ENCODE measurements at regions not wholly inside any gene's neighbourhood (a gene's known extent, or its start where the extent isn't known, plus 50 kb on each side); places are given as distances from the start of the nearest gene placed in this dataset.

- TF ChIP-seq ZNF565 (CRISPR knock-in tag; conservative IDR thresholded peaks at IDR 0.05; ENCODE audit: low read depth): no peak
- TF ChIP-seq ZNF8 (CRISPR knock-in tag; IDR thresholded peaks at IDR 0.05): no peak
- TF ChIP-seq, protein P1, sequence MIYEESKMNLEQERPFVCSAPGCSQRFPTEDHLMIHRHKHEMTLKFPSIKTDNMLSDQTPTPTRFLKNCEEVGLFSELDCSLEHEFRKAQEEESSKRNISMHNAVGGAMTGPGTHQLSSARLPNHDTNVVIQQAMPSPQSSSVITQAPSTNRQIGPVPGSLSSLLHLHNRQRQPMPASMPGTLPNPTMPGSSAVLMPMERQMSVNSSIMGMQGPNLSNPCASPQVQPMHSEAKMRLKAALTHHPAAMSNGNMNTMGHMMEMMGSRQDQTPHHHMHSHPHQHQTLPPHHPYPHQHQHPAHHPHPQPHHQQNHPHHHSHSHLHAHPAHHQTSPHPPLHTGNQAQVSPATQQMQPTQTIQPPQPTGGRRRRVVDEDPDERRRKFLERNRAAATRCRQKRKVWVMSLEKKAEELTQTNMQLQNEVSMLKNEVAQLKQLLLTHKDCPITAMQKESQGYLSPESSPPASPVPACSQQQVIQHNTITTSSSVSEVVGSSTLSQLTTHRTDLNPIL (CRISPR knock-in tag; IDR thresholded peaks at IDR 0.05; ENCODE audit: low read depth): no peak
- TF ChIP-seq TCF4 (CRISPR knock-in tag; IDR thresholded peaks at IDR 0.05; ENCODE audit: borderline replicate concordance): no peak
- no peak for TF ChIP-seq CSDC2 (CRISPR knock-in tag; IDR thresholded peaks at IDR 0.05)
- TF ChIP-seq ZFP3 (CRISPR knock-in tag; IDR thresholded peaks at IDR 0.05): no peak
These were observed 263.8 kb upstream of the LCORL start (continued) for GRCh38 chr4:18285357-18285756.

GRCh38 chr4:18278244-18278643, 256.7 kb upstream of the LCORL start:
- TF ChIP-seq, protein P1 (CRISPR knock-in tag; IDR thresholded peaks at IDR 0.05; ENCODE audit: low read depth): no peak
- TF ChIP-seq ISL1 (CRISPR knock-in tag; IDR thresholded peaks at IDR 0.05): no peak
- TF ChIP-seq CSDC2 (CRISPR knock-in tag; IDR thresholded peaks at IDR 0.05): no peak
- no peak for TF ChIP-seq TOX (CRISPR knock-in tag; IDR thresholded peaks at IDR 0.05; ENCODE audit: borderline replicate concordance)
- TF ChIP-seq, protein P2, sequence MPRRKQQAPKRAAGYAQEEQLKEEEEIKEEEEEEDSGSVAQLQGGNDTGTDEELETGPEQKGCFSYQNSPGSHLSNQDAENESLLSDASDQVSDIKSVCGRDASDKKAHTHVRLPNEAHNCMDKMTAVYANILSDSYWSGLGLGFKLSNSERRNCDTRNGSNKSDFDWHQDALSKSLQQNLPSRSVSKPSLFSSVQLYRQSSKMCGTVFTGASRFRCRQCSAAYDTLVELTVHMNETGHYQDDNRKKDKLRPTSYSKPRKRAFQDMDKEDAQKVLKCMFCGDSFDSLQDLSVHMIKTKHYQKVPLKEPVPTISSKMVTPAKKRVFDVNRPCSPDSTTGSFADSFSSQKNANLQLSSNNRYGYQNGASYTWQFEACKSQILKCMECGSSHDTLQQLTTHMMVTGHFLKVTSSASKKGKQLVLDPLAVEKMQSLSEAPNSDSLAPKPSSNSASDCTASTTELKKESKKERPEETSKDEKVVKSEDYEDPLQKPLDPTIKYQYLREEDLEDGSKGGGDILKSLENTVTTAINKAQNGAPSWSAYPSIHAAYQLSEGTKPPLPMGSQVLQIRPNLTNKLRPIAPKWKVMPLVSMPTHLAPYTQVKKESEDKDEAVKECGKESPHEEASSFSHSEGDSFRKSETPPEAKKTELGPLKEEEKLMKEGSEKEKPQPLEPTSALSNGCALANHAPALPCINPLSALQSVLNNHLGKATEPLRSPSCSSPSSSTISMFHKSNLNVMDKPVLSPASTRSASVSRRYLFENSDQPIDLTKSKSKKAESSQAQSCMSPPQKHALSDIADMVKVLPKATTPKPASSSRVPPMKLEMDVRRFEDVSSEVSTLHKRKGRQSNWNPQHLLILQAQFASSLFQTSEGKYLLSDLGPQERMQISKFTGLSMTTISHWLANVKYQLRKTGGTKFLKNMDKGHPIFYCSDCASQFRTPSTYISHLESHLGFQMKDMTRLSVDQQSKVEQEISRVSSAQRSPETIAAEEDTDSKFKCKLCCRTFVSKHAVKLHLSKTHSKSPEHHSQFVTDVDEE (CRISPR knock-in tag; IDR thresholded peaks at IDR 0.05): no peak
- TF ChIP-seq RARB (CRISPR knock-in tag; IDR thresholded peaks at IDR 0.05): no peak
- no peak for TF ChIP-seq POU6F1 (CRISPR knock-in tag; IDR thresholded peaks at IDR 0.05; ENCODE audit: borderline replicate concordance, low read depth)
- TF ChIP-seq SNAI2 (CRISPR knock-in tag; IDR thresholded peaks at IDR 0.05): no peak
- TF ChIP-seq ZNF70 (CRISPR knock-in tag; IDR thresholded peaks at IDR 0.05): no peak
- TF ChIP-seq ESRRG (CRISPR knock-in tag; IDR thresholded peaks at IDR 0.05): no peak
- ATAC-seq: no peak

- ATAC-seq: no peak
- TF ChIP-seq ZNF565 (CRISPR knock-in tag; conservative IDR thresholded peaks at IDR 0.05; ENCODE audit: low read depth) (no peak), ARNTL (CRISPR knock-in tag; IDR thresholded peaks at IDR 0.05; ENCODE audit: borderline replicate concordance, low read depth) (no peak), ZNF70 (CRISPR knock-in tag; IDR thresholded peaks at IDR 0.05) (no peak), ZNF8 (CRISPR knock-in tag; IDR thresholded peaks at IDR 0.05) (no peak), OSR1 (CRISPR knock-in tag; IDR thresholded peaks at IDR 0.05) (no peak), ZFP30 (CRISPR knock-in tag; IDR thresholded peaks at IDR 0.05) (no peak), POU6F1 (CRISPR knock-in tag; IDR thresholded peaks at IDR 0.05; ENCODE audit: borderline replicate concordance, low read depth) (no peak)
- TF ChIP-seq, protein P3, sequence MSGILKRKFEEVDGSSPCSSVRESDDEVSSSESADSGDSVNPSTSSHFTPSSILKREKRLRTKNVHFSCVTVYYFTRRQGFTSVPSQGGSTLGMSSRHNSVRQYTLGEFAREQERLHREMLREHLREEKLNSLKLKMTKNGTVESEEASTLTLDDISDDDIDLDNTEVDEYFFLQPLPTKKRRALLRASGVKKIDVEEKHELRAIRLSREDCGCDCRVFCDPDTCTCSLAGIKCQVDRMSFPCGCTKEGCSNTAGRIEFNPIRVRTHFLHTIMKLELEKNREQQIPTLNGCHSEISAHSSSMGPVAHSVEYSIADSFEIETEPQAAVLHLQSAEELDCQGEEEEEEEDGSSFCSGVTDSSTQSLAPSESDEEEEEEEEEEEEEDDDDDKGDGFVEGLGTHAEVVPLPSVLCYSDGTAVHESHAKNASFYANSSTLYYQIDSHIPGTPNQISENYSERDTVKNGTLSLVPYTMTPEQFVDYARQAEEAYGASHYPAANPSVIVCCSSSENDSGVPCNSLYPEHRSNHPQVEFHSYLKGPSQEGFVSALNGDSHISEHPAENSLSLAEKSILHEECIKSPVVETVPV (CRISPR knock-in tag; IDR thresholded peaks at IDR 0.05): no peak
- TF ChIP-seq, protein P4, sequence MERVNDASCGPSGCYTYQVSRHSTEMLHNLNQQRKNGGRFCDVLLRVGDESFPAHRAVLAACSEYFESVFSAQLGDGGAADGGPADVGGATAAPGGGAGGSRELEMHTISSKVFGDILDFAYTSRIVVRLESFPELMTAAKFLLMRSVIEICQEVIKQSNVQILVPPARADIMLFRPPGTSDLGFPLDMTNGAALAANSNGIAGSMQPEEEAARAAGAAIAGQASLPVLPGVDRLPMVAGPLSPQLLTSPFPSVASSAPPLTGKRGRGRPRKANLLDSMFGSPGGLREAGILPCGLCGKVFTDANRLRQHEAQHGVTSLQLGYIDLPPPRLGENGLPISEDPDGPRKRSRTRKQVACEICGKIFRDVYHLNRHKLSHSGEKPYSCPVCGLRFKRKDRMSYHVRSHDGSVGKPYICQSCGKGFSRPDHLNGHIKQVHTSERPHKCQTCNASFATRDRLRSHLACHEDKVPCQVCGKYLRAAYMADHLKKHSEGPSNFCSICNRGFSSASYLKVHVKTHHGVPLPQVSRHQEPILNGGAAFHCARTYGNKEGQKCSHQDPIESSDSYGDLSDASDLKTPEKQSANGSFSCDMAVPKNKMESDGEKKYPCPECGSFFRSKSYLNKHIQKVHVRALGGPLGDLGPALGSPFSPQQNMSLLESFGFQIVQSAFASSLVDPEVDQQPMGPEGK (CRISPR knock-in tag; IDR thresholded peaks at IDR 0.05; ENCODE audit: borderline replicate concordance): no peak
- TF ChIP-seq, protein P1 (CRISPR knock-in tag; IDR thresholded peaks at IDR 0.05; ENCODE audit: low read depth): no peak
- TF ChIP-seq, protein P2 (CRISPR knock-in tag; IDR thresholded peaks at IDR 0.05): no peak
These were observed 241.3 kb upstream of the LCORL start for GRCh38 chr4:18262832-18263231.

All from SK-N-SH treated with all-trans-retinoic acid at 6 μM for 48 hours (cell line).